ENCODE measurements at regions not wholly inside any gene's neighbourhood (a gene's known extent, or its start where the extent isn't known, plus 50 kb on each side); places are given as distances from the start of the nearest gene placed in this dataset.

- DNase-seq (ENCODE audit: low read depth), result no peak
Measured at GRCh38 chr7:76149847-76150691, 51.6 kb upstream of the SRRM3 start.
